ENCODE measurements at regions not wholly inside any gene's neighbourhood (a gene's known extent, or its start where the extent isn't known, plus 50 kb on each side); places are given as distances from the start of the nearest gene placed in this dataset.

DNA sequence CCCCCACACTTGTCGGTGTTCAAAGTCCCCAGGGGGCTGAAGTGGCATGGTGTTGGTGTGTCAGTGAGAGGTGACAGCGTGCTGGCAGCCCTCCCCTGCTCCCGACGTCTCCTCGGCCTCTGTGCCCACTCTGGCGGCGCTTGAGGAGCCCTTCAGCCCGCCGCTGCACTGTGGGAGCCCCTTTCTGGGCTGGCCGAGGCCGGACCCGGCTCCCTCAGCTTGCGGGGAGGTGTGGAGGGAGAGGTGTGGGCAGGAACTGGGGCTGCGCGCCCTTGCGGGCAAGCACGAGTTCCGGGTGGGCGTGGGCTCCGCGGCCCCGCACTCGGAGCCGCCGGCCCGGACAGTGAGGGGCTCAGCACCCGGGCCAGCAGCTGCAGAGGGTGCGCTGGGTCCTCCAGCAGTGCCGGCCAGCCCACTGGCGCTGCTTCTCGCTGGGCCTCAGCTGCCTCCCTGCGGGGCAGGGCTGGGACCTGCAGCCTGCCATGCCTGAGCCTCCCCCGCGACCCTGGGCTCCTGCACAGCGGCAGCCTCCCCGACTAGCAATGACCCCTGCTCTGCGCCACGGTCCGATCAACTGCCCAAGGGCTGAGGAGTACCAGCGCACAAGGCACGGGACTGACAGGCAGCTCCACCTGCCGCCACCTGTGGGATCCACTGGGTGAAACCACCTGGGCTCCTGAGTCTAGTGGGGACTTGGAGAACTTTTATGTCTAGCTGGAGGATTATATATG is 224.1 kb upstream of the RIOK2 start:
- Histone ChIP-seq H3K27me3 (ENCODE audit: control insufficient read depth, insufficient read depth, low read length) (no peaks in the 10 kb centered on the region), H3K4me3 (ENCODE audit: low read depth, low read length) (no peak overlapping the region), H3K36me3 (ENCODE audit: control insufficient read depth, insufficient read depth, low read length) (no peaks in the 10 kb centered on the region)
- FAIRE-seq (no peak), DNase-seq (ENCODE audit: low read depth) (no peak)
- TF ChIP-seq, protein P1, sequence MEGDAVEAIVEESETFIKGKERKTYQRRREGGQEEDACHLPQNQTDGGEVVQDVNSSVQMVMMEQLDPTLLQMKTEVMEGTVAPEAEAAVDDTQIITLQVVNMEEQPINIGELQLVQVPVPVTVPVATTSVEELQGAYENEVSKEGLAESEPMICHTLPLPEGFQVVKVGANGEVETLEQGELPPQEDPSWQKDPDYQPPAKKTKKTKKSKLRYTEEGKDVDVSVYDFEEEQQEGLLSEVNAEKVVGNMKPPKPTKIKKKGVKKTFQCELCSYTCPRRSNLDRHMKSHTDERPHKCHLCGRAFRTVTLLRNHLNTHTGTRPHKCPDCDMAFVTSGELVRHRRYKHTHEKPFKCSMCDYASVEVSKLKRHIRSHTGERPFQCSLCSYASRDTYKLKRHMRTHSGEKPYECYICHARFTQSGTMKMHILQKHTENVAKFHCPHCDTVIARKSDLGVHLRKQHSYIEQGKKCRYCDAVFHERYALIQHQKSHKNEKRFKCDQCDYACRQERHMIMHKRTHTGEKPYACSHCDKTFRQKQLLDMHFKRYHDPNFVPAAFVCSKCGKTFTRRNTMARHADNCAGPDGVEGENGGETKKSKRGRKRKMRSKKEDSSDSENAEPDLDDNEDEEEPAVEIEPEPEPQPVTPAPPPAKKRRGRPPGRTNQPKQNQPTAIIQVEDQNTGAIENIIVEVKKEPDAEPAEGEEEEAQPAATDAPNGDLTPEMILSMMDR (IDR thresholded peaks at IDR 0.05; ENCODE audit: insufficient read depth, low read length, severe bottlenecking): no peak

DNA sequence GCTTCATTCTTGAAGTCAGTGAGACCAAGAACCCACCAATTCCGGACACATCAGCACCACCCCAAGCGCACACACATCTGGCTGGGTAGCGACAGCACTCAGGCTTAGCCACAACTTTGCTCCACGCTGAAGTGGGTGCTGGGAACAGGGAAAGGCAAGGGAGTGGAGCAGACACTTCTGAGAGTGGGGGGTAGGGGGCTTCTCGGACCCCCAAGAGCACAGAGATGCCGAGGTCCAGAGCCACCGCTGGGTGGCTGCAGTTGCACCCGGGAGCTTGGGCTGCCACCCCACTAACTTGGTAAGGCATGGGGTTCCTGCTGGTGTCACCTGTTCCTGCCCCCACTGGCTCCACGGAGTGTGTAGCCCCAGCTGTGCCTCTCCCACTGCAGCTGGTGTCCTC is 225.3 kb upstream of the RIOK2 start:
- no peak for FAIRE-seq
- no peak overlapping the region for H3K4me3 ChIP-seq (ENCODE audit: low read depth, low read length)
- H3K27me3 ChIP-seq (ENCODE audit: control insufficient read depth, insufficient read depth, low read length): no peaks in the 10 kb centered on the region

DNA sequence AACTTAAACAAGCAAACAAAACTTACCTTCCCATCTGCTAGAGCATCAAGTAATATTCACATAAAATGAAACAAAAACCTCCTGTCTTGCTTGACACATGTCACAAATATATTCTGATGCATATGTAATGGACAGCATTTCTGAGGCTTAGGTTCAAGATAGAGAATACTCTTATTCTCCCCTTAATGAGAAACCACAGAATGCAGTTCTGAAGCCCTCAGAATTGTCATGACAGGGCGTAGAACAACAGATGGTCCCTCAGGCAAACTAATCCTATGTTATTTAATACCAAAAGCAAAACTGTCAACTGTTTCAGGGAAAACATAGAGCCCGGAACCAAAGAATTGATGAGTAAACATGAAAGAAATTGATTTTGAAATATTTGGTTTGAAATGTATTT is 229.9 kb upstream of the RIOK2 start:
- FAIRE-seq: no peak
- no peak overlapping the region for H3K4me3 ChIP-seq (ENCODE audit: low read depth, low read length)
- H3K36me3 ChIP-seq (ENCODE audit: control insufficient read depth, insufficient read depth, low read length): no peaks in the 10 kb centered on the region
- TF ChIP-seq, protein P1 (IDR thresholded peaks at IDR 0.05; ENCODE audit: insufficient read depth, low read length, severe bottlenecking): no peak
- no peak for DNase-seq (ENCODE audit: low read depth)
- H3K27me3 ChIP-seq (ENCODE audit: control insufficient read depth, insufficient read depth, low read length): no peaks in the 10 kb centered on the region

More for the DNA sequence above, 225.3 kb upstream of the RIOK2 start:
- no peak for DNase-seq (ENCODE audit: low read depth)
- TF ChIP-seq, protein P1 (IDR thresholded peaks at IDR 0.05; ENCODE audit: insufficient read depth, low read length, severe bottlenecking): no peak
- H3K36me3 ChIP-seq (ENCODE audit: control insufficient read depth, insufficient read depth, low read length): no peaks in the 10 kb centered on the region

DNA sequence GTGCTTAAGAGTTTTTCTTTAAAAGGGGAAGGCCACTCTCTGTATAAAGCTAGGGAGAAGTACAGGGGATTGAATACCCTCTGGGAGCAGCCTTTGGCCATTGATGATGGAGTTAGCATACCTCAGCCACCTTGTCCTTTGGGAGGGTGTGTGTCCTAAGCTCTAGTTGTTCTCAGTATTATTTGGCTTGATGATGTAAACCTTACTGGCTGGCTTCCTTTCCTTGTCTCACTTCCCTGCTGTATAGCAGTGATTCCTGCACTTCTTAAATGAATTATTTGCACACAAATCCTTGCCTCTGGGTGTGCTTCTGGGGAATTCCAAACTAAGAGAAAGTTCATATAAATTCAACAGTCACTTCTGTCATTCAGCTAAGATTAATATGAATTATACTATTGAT is 234.9 kb upstream of the RIOK2 start:
- H3K36me3 ChIP-seq (ENCODE audit: control insufficient read depth, insufficient read depth, low read length): no peaks in the 10 kb centered on the region
- TF ChIP-seq, protein P1 (IDR thresholded peaks at IDR 0.05; ENCODE audit: insufficient read depth, low read length, severe bottlenecking): no peak
- no peak overlapping the region for H3K4me3 ChIP-seq (ENCODE audit: low read depth, low read length)
- FAIRE-seq (no peak), DNase-seq (ENCODE audit: low read depth) (no peak)
- H3K27me3 ChIP-seq (ENCODE audit: control insufficient read depth, insufficient read depth, low read length): no peaks in the 10 kb centered on the region

DNA sequence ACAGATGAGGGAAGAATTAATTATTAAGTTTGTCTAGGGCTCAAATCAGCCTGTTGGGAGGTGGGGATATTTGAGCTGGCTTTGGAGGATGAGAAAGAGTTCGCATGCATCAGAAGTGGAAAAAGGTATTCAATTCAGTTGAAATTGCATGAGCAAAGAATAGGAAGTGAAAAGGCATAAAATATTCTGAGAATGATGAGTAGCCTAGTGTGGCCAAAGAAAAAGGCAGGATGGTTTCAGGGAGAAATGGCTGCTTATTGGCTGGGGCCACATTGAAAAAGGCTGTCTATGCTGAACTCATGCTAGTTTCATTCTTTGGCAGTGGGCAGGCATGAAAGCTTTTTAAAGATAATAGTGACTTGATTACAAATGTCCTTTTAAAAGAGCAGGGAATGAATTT is 235.4 kb upstream of the RIOK2 start:
- TF ChIP-seq, protein P1 (IDR thresholded peaks at IDR 0.05; ENCODE audit: insufficient read depth, low read length, severe bottlenecking): no peak
- no peak for FAIRE-seq
- Histone ChIP-seq H3K27me3 (ENCODE audit: control insufficient read depth, insufficient read depth, low read length) (no peaks in the 10 kb centered on the region), H3K4me3 (ENCODE audit: low read depth, low read length) (no peak overlapping the region), H3K36me3 (ENCODE audit: control insufficient read depth, insufficient read depth, low read length) (no peaks in the 10 kb centered on the region)
- no peak for DNase-seq (ENCODE audit: low read depth)

DNA sequence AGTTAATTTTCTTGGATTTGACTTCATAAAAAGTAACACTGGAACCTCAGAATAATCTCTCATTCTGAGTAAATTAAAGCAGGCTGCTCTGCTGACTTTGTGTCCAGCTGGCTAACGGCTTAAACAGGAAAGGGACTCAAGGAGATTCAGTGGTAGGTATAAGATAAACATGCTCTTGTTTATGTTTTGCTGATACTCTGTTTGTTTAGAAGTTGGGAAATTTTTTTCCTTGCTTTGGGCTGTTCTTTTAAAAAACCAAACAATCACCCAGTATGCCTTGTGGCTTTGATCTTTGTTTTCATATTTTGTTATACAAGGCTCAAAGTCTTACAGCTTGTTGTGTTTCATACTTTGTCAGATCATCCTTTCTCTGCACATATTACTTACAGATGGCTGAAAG is 237.6 kb upstream of the RIOK2 start:
- Histone ChIP-seq H3K27me3 (ENCODE audit: control insufficient read depth, insufficient read depth, low read length) (no peaks in the 10 kb centered on the region), H3K36me3 (ENCODE audit: control insufficient read depth, insufficient read depth, low read length) (no peaks in the 10 kb centered on the region), H3K4me3 (ENCODE audit: low read depth, low read length) (no peak overlapping the region)
- DNase-seq (ENCODE audit: low read depth) (no peak), FAIRE-seq (no peak)
- TF ChIP-seq, protein P1 (IDR thresholded peaks at IDR 0.05; ENCODE audit: insufficient read depth, low read length, severe bottlenecking): no peak
